ENCODE measurements at regions not wholly inside any gene's neighbourhood (a gene's known extent, or its start where the extent isn't known, plus 50 kb on each side); places are given as distances from the start of the nearest gene placed in this dataset.
A peak's percentile ranks its signal among the peaks of the same experiment; 100 is the strongest.
"Not testable (repeated sequence)": the region's sequence is repeated elsewhere in the genome, so short reads cannot be mapped to it uniquely, and the experiment has no call there.

- no peaks in the 10 kb centered on the region for H3K4me1 ChIP-seq
- H3K9me3 ChIP-seq: peaks cover 0 to under 1% (median 0%) of the 10 kb centered on the region in 4 donors
- H3K27ac ChIP-seq: no peak overlapping the region
- intact Hi-C loops (cut with DNase I; ENCODE audit: low total_unique reads): no loop called here
- H3K4me3 ChIP-seq: no peak overlapping the region
- no peaks in the 10 kb centered on the region for H3K27me3 ChIP-seq
- DNase-seq: no peak
- no peaks in the 10 kb centered on the region for H3K36me3 ChIP-seq
- no peak for TF ChIP-seq CTCF (IDR thresholded peaks at IDR 0.05)
- no peak for TF ChIP-seq POLR2AphosphoS5 (IDR thresholded peaks at IDR 0.05)
- TF ChIP-seq POLR2A (IDR thresholded peaks at IDR 0.05): no peak
- 85 to 91% (median 89%) methylated on average over 4 of the region's 4 CpGs for WGBS, 5 donors
These were observed 442.9 kb downstream of the ARL4A start for GRCh38 chr7:13130321-13130720.

GRCh38 chr7:13130906-13131305 is 443.5 kb downstream of the ARL4A start:
- H3K4me3 ChIP-seq; H3K9me3 ChIP-seq; intact Hi-C loops (cut with DNase I; ENCODE audit: low total_unique reads); H3K27ac ChIP-seq; H3K27me3 ChIP-seq; H3K4me1 ChIP-seq; H3K36me3 ChIP-seq; DNase-seq: not testable (repeated sequence)
- 76 to 97% (median 96%) methylated on average over 3 of the region's 3 CpGs for WGBS, 5 donors

GRCh38 chr7:13132314-13132713 is 444.9 kb downstream of the ARL4A start:
- no peaks in the 10 kb centered on the region for H3K36me3 ChIP-seq
- intact Hi-C loops (cut with DNase I; ENCODE audit: low total_unique reads): no loop called here
- H3K4me3 ChIP-seq: no peak overlapping the region
- TF ChIP-seq POLR2AphosphoS5 (IDR thresholded peaks at IDR 0.05): no peak
- TF ChIP-seq POLR2A (IDR thresholded peaks at IDR 0.05): no peak
- TF ChIP-seq CTCF (IDR thresholded peaks at IDR 0.05): no peak
- TF ChIP-seq EP300 (IDR thresholded peaks at IDR 0.05): no peak
- H3K4me1 ChIP-seq: no peaks in the 10 kb centered on the region
- H3K27me3 ChIP-seq: no peaks in the 10 kb centered on the region
- H3K9me3 ChIP-seq: peaks cover 0 to 11% (median 3%) of the 10 kb centered on the region in 4 donors
- no peak overlapping the region for H3K27ac ChIP-seq
- DNase-seq: no peak

- intact Hi-C loops (cut with DNase I; ENCODE audit: low total_unique reads); H3K4me1 ChIP-seq; DNase-seq; H3K36me3 ChIP-seq; H3K4me3 ChIP-seq; H3K27ac ChIP-seq; H3K27me3 ChIP-seq: not testable (repeated sequence)
- WGBS, 5 donors: 89 to 100% (median 96%) methylated on average over 6 of the region's 6 CpGs
- peaks cover 0 to 11% (median 3%) of the 10 kb centered on the region in 4 donors for H3K9me3 ChIP-seq
These were observed 448.9 kb downstream of the ARL4A start for GRCh38 chr7:13136345-13136744.

- Histone ChIP-seq H3K27me3 (no peaks in the 10 kb centered on the region), H3K36me3 (no peaks in the 10 kb centered on the region), H3K27ac (no peak overlapping the region), H3K4me3 (no peak overlapping the region), H3K9me3 (peaks cover 0 to 11% (median 3%) of the 10 kb centered on the region in 4 donors), H3K4me1 (peaks cover 0 to 2% (median under 1%) of the 10 kb centered on the region in 4 donors)
- intact Hi-C loops (cut with DNase I; ENCODE audit: low total_unique reads): no loop called here
- no peak for DNase-seq
- TF ChIP-seq POLR2A (IDR thresholded peaks at IDR 0.05): no peak
- no peak for TF ChIP-seq POLR2AphosphoS5 (IDR thresholded peaks at IDR 0.05)
- TF ChIP-seq CTCF (IDR thresholded peaks at IDR 0.05): no peak
- TF ChIP-seq EP300 (IDR thresholded peaks at IDR 0.05): no peak
- 93 to 98% (median 93%) methylated on average over 2 of the region's 2 CpGs for WGBS, 5 donors
These were observed 452.0 kb downstream of the ARL4A start for GRCh38 chr7:13139436-13139835.

- TF ChIP-seq EP300 (IDR thresholded peaks at IDR 0.05): no peak
- TF ChIP-seq CTCF (IDR thresholded peaks at IDR 0.05): no peak
- TF ChIP-seq POLR2AphosphoS5 (IDR thresholded peaks at IDR 0.05): no peak
- no peak for TF ChIP-seq POLR2A (IDR thresholded peaks at IDR 0.05)
- no peaks in the 10 kb centered on the region for H3K27me3 ChIP-seq
- no peaks in the 10 kb centered on the region for H3K9me3 ChIP-seq
- no peak overlapping the region for H3K4me3 ChIP-seq
- WGBS, 5 donors: 32 to 62% (median 44%) methylated on average over 4 of the region's 4 CpGs
- intact Hi-C loops (cut with DNase I; ENCODE audit: low total_unique reads): no loop called here
- no peak overlapping the region for H3K27ac ChIP-seq
- H3K4me1 ChIP-seq: peaks cover 0 to 10% (median 4%) of the 10 kb centered on the region in 4 donors
- DNase-seq: peak in 1 of 2 donors; percentile 79
- H3K36me3 ChIP-seq: no peaks in the 10 kb centered on the region
These were observed 457.2 kb downstream of the ARL4A start for GRCh38 chr7:13144673-13145072.

Data from stomach (tissue), 8 donors.